Large intestine (tissue), 3 donors: ENCODE measurements at regions not wholly inside any gene's neighbourhood (a gene's known extent, or its start where the extent isn't known, plus 50 kb on each side); places are given as distances from the start of the nearest gene placed in this dataset.

ENCODE experiments used
- DNase-seq, 2 donors: peaks; one replicate each; pipeline versions ENCODE4 v3.0.0 to v3.0.0-alpha.2; 2013
- H3K27ac ChIP-seq: one replicate; pipeline ENCODE4 v1.5.1; 2013; ENCODE audit warnings: low read length
- H3K27me3 ChIP-seq: 2 replicates; pipeline ENCODE4 v1.6.1; 2013; ENCODE audit warnings: low read length; ENCODE audit not compliant: control insufficient read depth, insufficient read depth
- H3K36me3 ChIP-seq: 2 replicates; pipeline ENCODE4 v1.6.1; 2013; ENCODE audit warnings: low read length; ENCODE audit not compliant: control insufficient read depth, insufficient read depth
- H3K4me1 ChIP-seq: one replicate; pipeline ENCODE4 v1.6.1; 2013; ENCODE audit warnings: low read length; ENCODE audit not compliant: control insufficient read depth, insufficient read depth
- H3K4me3 ChIP-seq: one replicate; pipeline ENCODE4 v1.5.1; 2013; ENCODE audit warnings: low read length
- H3K9me3 ChIP-seq: one replicate; pipeline ENCODE4 v1.6.1; 2013; ENCODE audit warnings: mild to moderate bottlenecking, low read depth, low read length, moderate library complexity; ENCODE audit not compliant: control insufficient read depth
- WGBS: methylation state at CpG from one replicate; pipeline ENCODE4 v1.1.5; 2013; ENCODE audit warnings: low lambda C conversion rate; ENCODE audit not compliant: insufficient coverage; 5-methylcytosine and 5-hydroxymethylcytosine counted together

DNA sequence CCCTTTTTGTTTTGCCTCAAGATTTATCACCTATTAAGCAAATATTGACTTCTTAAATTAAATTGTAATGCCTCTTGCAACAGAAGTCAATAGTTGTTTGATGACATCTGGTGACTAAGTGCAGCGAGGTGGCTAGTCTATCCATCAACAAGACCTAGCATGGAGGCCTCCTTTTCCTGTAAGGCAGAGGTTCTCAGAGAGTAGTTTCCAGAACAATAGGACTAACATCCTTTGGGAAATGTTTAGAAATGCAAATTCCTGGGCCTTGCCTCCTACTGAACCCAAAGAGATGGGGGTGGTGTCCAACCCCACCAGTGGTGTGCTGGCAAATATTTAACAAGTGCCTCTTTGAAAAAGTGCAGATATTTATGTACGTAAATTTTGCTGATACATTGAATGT lies 143.7 kb downstream of the SCP2D1 start:
- H3K4me3 ChIP-seq, result no peak overlapping the region
- H3K9me3 ChIP-seq, result no peaks in the 10 kb centered on the region
- H3K36me3 ChIP-seq, result no peaks in the 10 kb centered on the region
- H3K27me3 ChIP-seq, result no peaks in the 10 kb centered on the region
- no peaks in the 10 kb centered on the region for H3K4me1 ChIP-seq
- WGBS, result no CpG with 5 or more reads among the region's 2 CpGs
- no peak for DNase-seq
- H3K27ac ChIP-seq, result no peak overlapping the region

GRCh38 chr20:18971121-18971520 lies 157.5 kb downstream of the SCP2D1 start:
- H3K36me3 ChIP-seq, result no peaks in the 10 kb centered on the region
- no peak overlapping the region for H3K27ac ChIP-seq
- H3K27me3 ChIP-seq, result no peaks in the 10 kb centered on the region
- H3K4me1 ChIP-seq, result no peaks in the 10 kb centered on the region
- H3K9me3 ChIP-seq, result no peaks in the 10 kb centered on the region
- no peak for DNase-seq
- no peak overlapping the region for H3K4me3 ChIP-seq
- WGBS, result 94% methylated on average over 2 of the region's 5 CpGs

DNA sequence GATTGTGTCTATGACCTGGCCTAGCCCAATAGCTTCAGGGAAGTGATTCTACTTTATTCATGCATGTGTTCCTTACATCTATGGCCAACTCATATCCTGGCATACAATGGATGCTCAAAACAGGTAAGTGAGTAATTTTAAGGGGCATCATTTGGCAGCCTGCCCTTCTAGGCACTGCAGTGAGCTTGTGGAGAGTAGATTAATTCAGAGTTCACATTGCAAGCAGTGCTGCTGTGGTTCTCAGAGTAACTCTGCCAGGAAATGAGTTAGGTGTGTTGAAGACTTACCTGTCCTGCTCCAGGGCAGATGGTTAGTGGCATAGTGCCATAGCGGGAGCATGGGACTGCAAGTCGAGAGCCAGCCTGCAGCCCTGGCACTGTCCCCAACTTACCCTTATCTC lies 158.0 kb downstream of the SCP2D1 start:
- H3K4me3 ChIP-seq, result no peak overlapping the region
- no peak for DNase-seq
- H3K4me1 ChIP-seq, result no peaks in the 10 kb centered on the region
- WGBS, result no CpG with 5 or more reads among the region's 2 CpGs
- H3K27ac ChIP-seq, result no peak overlapping the region
- no peaks in the 10 kb centered on the region for H3K9me3 ChIP-seq
- no peaks in the 10 kb centered on the region for H3K27me3 ChIP-seq
- H3K36me3 ChIP-seq, result no peaks in the 10 kb centered on the region

DNA sequence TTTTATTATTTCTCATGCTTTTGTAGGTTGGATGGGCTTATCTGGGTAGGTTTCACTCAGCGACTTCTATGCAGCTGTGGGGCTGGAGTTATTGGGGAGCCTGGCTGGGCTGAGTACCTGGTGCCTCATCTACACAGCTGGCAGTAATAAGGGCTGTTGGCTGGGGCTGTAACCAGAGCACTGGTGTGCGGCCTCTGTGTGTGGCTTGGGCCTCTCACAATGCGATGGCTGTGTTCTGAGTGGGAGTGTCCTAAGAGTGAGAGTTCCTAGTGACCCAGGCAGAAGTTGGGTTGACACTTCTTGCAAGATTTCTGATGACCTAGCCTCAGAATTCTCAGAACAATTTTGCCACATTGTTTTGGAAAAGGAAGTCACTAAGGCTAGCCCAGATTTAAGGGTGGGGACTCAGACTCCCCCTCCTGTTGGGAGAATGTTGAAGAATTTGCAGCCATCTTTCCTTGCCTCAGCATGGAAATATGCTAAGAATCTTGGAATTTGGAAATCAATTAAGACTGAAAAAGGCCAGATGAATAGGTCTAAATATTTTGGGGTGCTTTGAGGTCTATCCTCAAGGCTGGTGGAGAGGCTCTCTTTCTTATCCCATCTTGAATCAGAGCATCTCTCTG lies 158.8 kb downstream of the SCP2D1 start:
- no CpG with 5 or more reads among the region's 3 CpGs for WGBS
- H3K4me1 ChIP-seq, result no peaks in the 10 kb centered on the region
- no peak for DNase-seq
- H3K4me3 ChIP-seq, result no peak overlapping the region
- no peaks in the 10 kb centered on the region for H3K27me3 ChIP-seq
- no peaks in the 10 kb centered on the region for H3K9me3 ChIP-seq
- no peaks in the 10 kb centered on the region for H3K36me3 ChIP-seq
- no peak overlapping the region for H3K27ac ChIP-seq

GRCh38 chr20:18973529-18974173 lies 160.1 kb downstream of the SCP2D1 start:
- WGBS, result no CpG with 5 or more reads among the region's 7 CpGs
- H3K4me3 ChIP-seq, result no peak overlapping the region
- no peaks in the 10 kb centered on the region for H3K27me3 ChIP-seq
- H3K4me1 ChIP-seq, result no peaks in the 10 kb centered on the region
- H3K27ac ChIP-seq, result no peak overlapping the region
- no peaks in the 10 kb centered on the region for H3K36me3 ChIP-seq
- DNase-seq, result no peak
- H3K9me3 ChIP-seq, result no peaks in the 10 kb centered on the region

GRCh38 chr20:18974660-18975059 lies 161.1 kb downstream of the SCP2D1 start:
- Histone ChIP-seq H3K9me3 (no peaks in the 10 kb centered on the region), H3K4me3 (no peak overlapping the region), H3K4me1 (no peaks in the 10 kb centered on the region), H3K36me3 (no peaks in the 10 kb centered on the region), H3K27me3 (no peaks in the 10 kb centered on the region), H3K27ac (no peak overlapping the region)
- no peak for DNase-seq
- no CpG with 5 or more reads among the region's 1 CpG for WGBS

DNA sequence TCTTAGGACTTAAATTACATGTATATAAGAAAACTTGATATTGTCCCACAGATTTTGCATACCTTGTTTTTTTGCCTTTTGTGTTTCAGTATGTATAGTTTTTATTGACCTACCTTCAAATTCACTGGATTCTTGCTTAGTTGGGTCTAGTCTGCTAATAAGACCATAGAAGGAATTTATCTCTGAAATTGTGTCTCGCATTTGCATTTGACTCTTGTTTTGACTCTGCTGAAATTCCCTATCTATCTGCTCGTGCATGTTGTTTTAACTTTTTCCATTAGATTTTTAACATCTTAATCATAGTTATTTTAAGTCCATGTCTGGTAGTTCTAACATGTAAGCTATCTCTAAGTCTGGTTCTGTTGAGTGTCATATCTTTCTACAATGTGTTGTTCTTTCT lies 163.9 kb downstream of the SCP2D1 start:
- Histone ChIP-seq H3K9me3 (no peaks in the 10 kb centered on the region), H3K4me3 (no peak overlapping the region), H3K27me3 (no peaks in the 10 kb centered on the region), H3K27ac (no peak overlapping the region), H3K36me3 (no peaks in the 10 kb centered on the region), H3K4me1 (no peaks in the 10 kb centered on the region)
- no peak for DNase-seq
- 100% methylated on average over 2 of the region's 2 CpGs for WGBS

DNA sequence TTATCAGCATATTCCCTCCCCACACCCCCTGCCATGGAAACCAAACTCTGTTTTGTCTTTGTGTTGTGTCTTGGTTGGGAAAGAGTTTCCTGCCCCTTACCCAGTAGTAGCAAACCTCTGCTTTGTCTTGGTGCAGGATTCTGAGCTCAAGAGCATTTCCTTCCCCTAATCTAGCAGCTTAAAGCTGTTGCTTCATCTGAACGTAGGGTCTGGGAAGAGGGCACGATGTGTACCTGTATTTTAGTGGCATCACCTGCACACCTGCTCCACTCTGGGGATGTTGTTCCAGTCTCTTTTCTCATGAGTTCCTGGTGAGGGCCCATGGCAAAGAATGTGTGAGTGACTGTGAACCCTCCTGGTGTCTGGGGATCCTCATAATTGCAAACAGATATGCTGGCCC lies 164.7 kb downstream of the SCP2D1 start:
- WGBS, result no CpG with 5 or more reads among the region's 2 CpGs
- Histone ChIP-seq H3K9me3 (no peaks in the 10 kb centered on the region), H3K27ac (no peak overlapping the region), H3K4me3 (no peak overlapping the region), H3K4me1 (no peaks in the 10 kb centered on the region), H3K27me3 (no peaks in the 10 kb centered on the region), H3K36me3 (no peaks in the 10 kb centered on the region)
- no peak for DNase-seq

- no peaks in the 10 kb centered on the region for H3K9me3 ChIP-seq
- 100% methylated on average over 1 of the region's 1 CpG for WGBS
- no peaks in the 10 kb centered on the region for H3K4me1 ChIP-seq
- DNase-seq, result no peak
- H3K4me3 ChIP-seq, result no peak overlapping the region
- no peaks in the 10 kb centered on the region for H3K36me3 ChIP-seq
- H3K27ac ChIP-seq, result no peak overlapping the region
- H3K27me3 ChIP-seq, result no peaks in the 10 kb centered on the region
These were observed 165.5 kb downstream of the SCP2D1 start for GRCh38 chr20:18979132-18979531.

- no peaks in the 10 kb centered on the region for H3K9me3 ChIP-seq
- H3K36me3 ChIP-seq, result no peaks in the 10 kb centered on the region
- no peaks in the 10 kb centered on the region for H3K27me3 ChIP-seq
- no peaks in the 10 kb centered on the region for H3K4me1 ChIP-seq
- H3K4me3 ChIP-seq, result no peak overlapping the region
- WGBS, result 83% methylated on average over 1 of the region's 5 CpGs
- no peak overlapping the region for H3K27ac ChIP-seq
- no peak for DNase-seq
These were observed 168.5 kb downstream of the SCP2D1 start for GRCh38 chr20:18981962-18982539.

- Histone ChIP-seq H3K4me1 (no peaks in the 10 kb centered on the region), H3K4me3 (no peak overlapping the region), H3K27me3 (no peaks in the 10 kb centered on the region), H3K36me3 (no peaks in the 10 kb centered on the region), H3K9me3 (no peaks in the 10 kb centered on the region), H3K27ac (no peak overlapping the region)
- no CpG with 5 or more reads among the region's 5 CpGs for WGBS
- DNase-seq, result no peak
These were observed 170.2 kb downstream of the SCP2D1 start for GRCh38 chr20:18983796-18984195.
